Hepatocyte (in vitro differentiated cells): ENCODE measurements at regions not wholly inside any gene's neighbourhood (a gene's known extent, or its start where the extent isn't known, plus 50 kb on each side); places are given as distances from the start of the nearest gene placed in this dataset.

Source experiments
- CTCF ChIP-seq: fragments of 200-600 bp; sonication (generic); IDR thresholded peaks from 2 replicates; pipeline ENCODE4 v1.5.1; 2016; ENCODE audit warnings: antibody characterized with exemption, mild to moderate bottlenecking; ENCODE audit not compliant: poor library complexity
- EZH2 ChIP-seq: fragments of 200-600 bp; sonication (generic); IDR thresholded peaks from 2 replicates; pipeline ENCODE4 v1.6.1; 2016; ENCODE audit warnings: antibody characterized with exemption, mild to moderate bottlenecking, borderline replicate concordance

GRCh38 chr15:47338771-47339170 lies 378.5 kb upstream of the SEMA6D start:
- TF ChIP-seq CTCF (no peak), EZH2 (no peak)
